ACC112 (cell line): ENCODE measurements at regions not wholly inside any gene's neighbourhood (a gene's known extent, or its start where the extent isn't known, plus 50 kb on each side); places are given as distances from the start of the nearest gene placed in this dataset.

Source experiments
- H2AFZ ChIP-seq: fragments of 200-600 bp; sonication (generic); one replicate; pipeline ENCODE4 v1.6.0; 2017; ENCODE audit warnings: antibody characterized with exemption, low read length; ENCODE audit not compliant: unreplicated experiment
- H3K27ac ChIP-seq: fragments of 200-600 bp; sonication (generic); 2 replicates; pipeline ENCODE4 v1.5.1; 2014; ENCODE audit warnings: low read depth, mild to moderate bottlenecking, antibody characterized with exemption, low read length, moderate library complexity
- H3K27me3 ChIP-seq: fragments of 200-600 bp; sonication (generic); 2 replicates; pipeline ENCODE4 v1.6.1; 2014; ENCODE audit warnings: mild to moderate bottlenecking, antibody characterized with exemption, low read length, moderate library complexity, mixed read lengths; ENCODE audit not compliant: insufficient read depth
- H3K36me3 ChIP-seq: fragments of 200-600 bp; sonication (generic); 2 replicates; pipeline ENCODE4 v1.6.1; 2016; ENCODE audit warnings: mild to moderate bottlenecking, antibody characterized with exemption, low read length, moderate library complexity, mixed read lengths; ENCODE audit not compliant: insufficient read depth
- H3K4me1 ChIP-seq: fragments of 200-600 bp; sonication (generic); one replicate; pipeline ENCODE4 v1.6.1; 2016; ENCODE audit warnings: low read length, mixed read lengths; ENCODE audit not compliant: insufficient read depth, unreplicated experiment, control insufficient read depth
- H3K4me3 ChIP-seq: fragments of 200-600 bp; sonication (generic); 2 replicates; pipeline ENCODE4 v1.5.1; 2014; ENCODE audit warnings: mild to moderate bottlenecking, low read depth, low read length
- H3K79me2 ChIP-seq: fragments of 200-600 bp; sonication (generic); one replicate; pipeline ENCODE4 v1.6.0; 2016; ENCODE audit warnings: low read length; ENCODE audit not compliant: control insufficient read depth, unreplicated experiment, insufficient read depth

- H3K36me3 ChIP-seq, result no peaks in the 10 kb centered on the region
- no peak overlapping the region for H2AFZ ChIP-seq
- no peak overlapping the region for H3K27ac ChIP-seq
- no peaks in the 10 kb centered on the region for H3K27me3 ChIP-seq
- H3K4me1 ChIP-seq, result peaks cover 4% of the 10 kb centered on the region
- no peak overlapping the region for H3K4me3 ChIP-seq
- no peaks in the 10 kb centered on the region for H3K79me2 ChIP-seq
Observed at GRCh38 chr15:100787567-100788417, 91.8 kb upstream of the ALDH1A3 start.

- no peaks in the 10 kb centered on the region for H3K27me3 ChIP-seq
- no peaks in the 10 kb centered on the region for H3K36me3 ChIP-seq
- no peak overlapping the region for H3K27ac ChIP-seq
- no peak overlapping the region for H2AFZ ChIP-seq
- peaks cover 4% of the 10 kb centered on the region for H3K4me1 ChIP-seq
- no peak overlapping the region for H3K4me3 ChIP-seq
- no peaks in the 10 kb centered on the region for H3K79me2 ChIP-seq
Observed at GRCh38 chr15:100788418-100789105, 91.1 kb upstream of the ALDH1A3 start.

- Histone ChIP-seq H3K27me3 (no peaks in the 10 kb centered on the region), H3K27ac (no peak overlapping the region), H3K36me3 (no peaks in the 10 kb centered on the region)
Observed at GRCh38 chr15:100790786-100791265, 88.8 kb upstream of the ALDH1A3 start.

GRCh38 chr15:100794008-100794407 lies 85.6 kb upstream of the ALDH1A3 start:
- Histone ChIP-seq H3K27me3 (no peaks in the 10 kb centered on the region), H3K4me1 (no peaks in the 10 kb centered on the region), H3K79me2 (no peaks in the 10 kb centered on the region), H3K36me3 (no peaks in the 10 kb centered on the region), H2AFZ (no peak overlapping the region), H3K4me3 (no peak overlapping the region), H3K27ac (no peak overlapping the region)

More at GRCh38 chr15:100790786-100791265, 88.8 kb upstream of the ALDH1A3 start:
- peaks cover under 1% of the 10 kb centered on the region for H3K4me1 ChIP-seq
- no peak overlapping the region for H2AFZ ChIP-seq
- no peak overlapping the region for H3K4me3 ChIP-seq
- H3K79me2 ChIP-seq, result no peaks in the 10 kb centered on the region

- Histone ChIP-seq H3K4me3 (no peak overlapping the region), H2AFZ (no peak overlapping the region), H3K79me2 (no peaks in the 10 kb centered on the region), H3K36me3 (no peaks in the 10 kb centered on the region), H3K4me1 (no peaks in the 10 kb centered on the region), H3K27me3 (no peaks in the 10 kb centered on the region), H3K27ac (no peak overlapping the region)
Observed at GRCh38 chr15:100801256-100801900, 78.3 kb upstream of the ALDH1A3 start.

GRCh38 chr15:100802421-100803170 lies 77.0 kb upstream of the ALDH1A3 start:
- Histone ChIP-seq H3K4me1 (no peaks in the 10 kb centered on the region), H3K36me3 (no peaks in the 10 kb centered on the region), H3K27ac (no peak overlapping the region), H2AFZ (no peak overlapping the region), H3K79me2 (no peaks in the 10 kb centered on the region), H3K27me3 (no peaks in the 10 kb centered on the region), H3K4me3 (no peak overlapping the region)

- Histone ChIP-seq H3K27ac (no peak overlapping the region), H3K27me3 (no peaks in the 10 kb centered on the region), H3K36me3 (no peaks in the 10 kb centered on the region), H2AFZ (no peak overlapping the region), H3K4me3 (no peak overlapping the region), H3K79me2 (no peaks in the 10 kb centered on the region), H3K4me1 (no peaks in the 10 kb centered on the region)
Observed at GRCh38 chr15:100803171-100803440, 76.5 kb upstream of the ALDH1A3 start.

- peaks cover 8% of the 10 kb centered on the region for H3K4me1 ChIP-seq
- no peaks in the 10 kb centered on the region for H3K27me3 ChIP-seq
- no peaks in the 10 kb centered on the region for H3K36me3 ChIP-seq
- no peak overlapping the region for H3K4me3 ChIP-seq
- H3K79me2 ChIP-seq, result no peaks in the 10 kb centered on the region
- H3K27ac ChIP-seq, result no peak overlapping the region
- H2AFZ ChIP-seq, result no peak overlapping the region
Observed at GRCh38 chr15:100806157-100806556, 73.5 kb upstream of the ALDH1A3 start.

- Histone ChIP-seq H3K4me1 (peaks cover 8% of the 10 kb centered on the region), H3K4me3 (no peak overlapping the region), H3K36me3 (no peaks in the 10 kb centered on the region), H2AFZ (no peak overlapping the region), H3K27me3 (no peaks in the 10 kb centered on the region), H3K27ac (no peak overlapping the region), H3K79me2 (no peaks in the 10 kb centered on the region)
Observed at GRCh38 chr15:100807028-100807427, 72.6 kb upstream of the ALDH1A3 start.

- Histone ChIP-seq H3K4me1 (peaks cover 8% of the 10 kb centered on the region), H3K4me3 (no peak overlapping the region), H3K27ac (no peak overlapping the region), H2AFZ (no peak overlapping the region), H3K79me2 (no peaks in the 10 kb centered on the region), H3K36me3 (no peaks in the 10 kb centered on the region), H3K27me3 (no peaks in the 10 kb centered on the region)
Observed at GRCh38 chr15:100808691-100809090, 70.9 kb upstream of the ALDH1A3 start.
